Neural progenitor cell (in vitro differentiated cells): ENCODE measurements at regions not wholly inside any gene's neighbourhood (a gene's known extent, or its start where the extent isn't known, plus 50 kb on each side); places are given as distances from the start of the nearest gene placed in this dataset.
A peak's percentile ranks its signal among the peaks of the same experiment; 100 is the strongest.

Source experiments
- DNase-seq: peaks from one replicate; pipeline ENCODE4 v3.0.0-alpha.2; 2016; ENCODE audit warnings: low spot score
- H2AFZ ChIP-seq: fragments of 200-600 bp; sonication (generic); replicated peaks from 2 replicates; pipeline ENCODE4 v1.6.1; 2016; ENCODE audit warnings: antibody characterized with exemption
- H3F3A ChIP-seq: fragments of 200-600 bp; sonication (generic); 2 replicates; pipeline ENCODE4 v1.6.1; 2016; ENCODE audit warnings: antibody characterized with exemption, low read depth
- H3K27ac ChIP-seq: fragments of 200-600 bp; sonication (generic); 2 replicates; pipeline ENCODE4 v1.5.1; 2016; ENCODE audit warnings: mild to moderate bottlenecking
- H3K27me3 ChIP-seq: fragments of 200-600 bp; sonication (generic); 2 replicates; pipeline ENCODE4 v1.6.1; 2016; ENCODE audit warnings: mild to moderate bottlenecking, moderate library complexity
- H3K36me3 ChIP-seq: fragments of 200-600 bp; sonication (generic); 2 replicates; pipeline ENCODE4 v1.5.1; 2016
- H3K4me1 ChIP-seq: fragments of 200-600 bp; sonication (generic); 2 replicates; pipeline ENCODE4 v1.6.1; 2016; ENCODE audit warnings: mixed run types
- H3K4me2 ChIP-seq: fragments of 200-600 bp; sonication (generic); 2 replicates; pipeline ENCODE4 v1.6.1; 2016
- H3K4me3 ChIP-seq: fragments of 200-600 bp; sonication (generic); 2 replicates; pipeline ENCODE4 v1.5.1; 2016
- H3K79me2 ChIP-seq: fragments of 200-600 bp; sonication (generic); 2 replicates; pipeline ENCODE4 v1.6.1; 2016; ENCODE audit warnings: low read depth
- H3K9ac ChIP-seq: fragments of 200-600 bp; sonication (generic); 2 replicates; pipeline ENCODE4 v1.6.1; 2016
- H3K9me3 ChIP-seq: fragments of 200-600 bp; sonication (generic); 2 replicates; pipeline ENCODE4 v1.5.1; 2016; ENCODE audit warnings: low read depth
- H4K20me1 ChIP-seq: fragments of 200-600 bp; sonication (generic); 2 replicates; pipeline ENCODE4 v1.6.1; 2016; ENCODE audit warnings: low read depth
- H3K27ac Mint-ChIP-seq: 3 replicates; pipeline ENCODE4 v1.8.0; 2021; ENCODE audit warnings: mixed read lengths
- H3K27me3 Mint-ChIP-seq: 2 replicates; pipeline ENCODE4 v1.8.0; 2022; ENCODE audit warnings: low read depth, mild to moderate bottlenecking, inconsistent platforms, moderate library complexity, mixed read lengths; ENCODE audit not compliant: insufficient read depth
- H3K36me3 Mint-ChIP-seq: 3 replicates; pipeline ENCODE4 v1.8.0; 2021; ENCODE audit warnings: mixed read lengths
- H3K4me1 Mint-ChIP-seq: 3 replicates; pipeline ENCODE4 v1.8.0; 2021; ENCODE audit warnings: mixed read lengths
- H3K4me3 Mint-ChIP-seq: 3 replicates; pipeline ENCODE4 v1.8.0; 2021; ENCODE audit warnings: mild to moderate bottlenecking, moderate library complexity, mixed read lengths
- H3K9me3 Mint-ChIP-seq: 3 replicates; pipeline ENCODE4 v1.8.0; 2020; ENCODE audit warnings: mixed read lengths
- CTCF ChIP-seq: fragments of 200-600 bp; sonication (generic); IDR thresholded peaks from 2 replicates; pipeline ENCODE4 v1.5.1; 2017; ENCODE audit warnings: antibody characterized with exemption, mild to moderate bottlenecking
- EZH2 ChIP-seq: fragments of 200-600 bp; sonication (generic); IDR thresholded peaks from 2 replicates; pipeline ENCODE4 v1.6.1; 2017; ENCODE audit warnings: antibody characterized with exemption, mild to moderate bottlenecking, moderate library complexity
- EZH2phosphoT487 ChIP-seq: fragments of 200-600 bp; sonication (generic); IDR thresholded peaks from 2 replicates; pipeline ENCODE4 v1.6.1; 2017; ENCODE audit warnings: antibody characterized with exemption

DNA sequence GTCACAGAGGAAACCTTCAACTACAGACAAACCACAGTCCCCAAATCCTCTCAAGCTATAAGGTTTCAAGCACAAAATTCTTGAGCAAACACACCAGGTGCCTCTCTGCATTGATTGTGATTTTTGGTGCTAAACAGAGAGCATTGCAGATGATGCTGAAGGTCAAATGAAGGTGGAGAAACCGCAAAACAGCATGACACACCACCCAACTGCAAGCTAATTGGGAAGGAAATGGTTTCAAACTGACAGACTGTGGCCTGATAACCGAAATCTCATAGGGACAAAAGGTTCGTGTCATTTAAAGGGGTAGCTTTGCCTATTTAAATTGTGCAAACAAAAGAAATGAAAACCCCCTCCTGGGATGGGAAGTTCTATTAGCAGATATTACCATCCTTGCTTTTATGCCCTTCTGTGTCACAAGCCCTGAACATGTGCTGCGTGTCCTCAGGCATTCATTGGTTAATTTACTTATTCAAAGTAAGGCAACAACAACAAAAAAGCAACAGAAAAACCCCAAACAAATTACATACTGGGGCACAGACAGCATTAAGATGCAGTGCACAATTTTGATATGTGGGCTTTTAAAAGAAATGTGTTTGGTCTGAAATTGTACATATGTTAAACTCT, 154.9 kb downstream of the AQP4 start:
- Histone ChIP-seq H3K79me2 (no peaks in the 10 kb centered on the region), H3K27me3 (peaks cover 18% of the 10 kb centered on the region), H3K4me3 (no peak overlapping the region), H3K4me1 (peaks cover 33% of the 10 kb centered on the region), H2AFZ (no peak overlapping the region), H3F3A (peaks cover 21% of the 10 kb centered on the region), H3K36me3 (no peaks in the 10 kb centered on the region), H3K27ac (no peak overlapping the region), H3K9me3 (no peaks in the 10 kb centered on the region), H3K9ac (no peak overlapping the region), H4K20me1 (no peaks in the 10 kb centered on the region), H3K4me2 (peak overlapping the region; percentile 64)
- DNase-seq = no peak
- no peaks in the 10 kb centered on the region for H3K9me3 Mint-ChIP-seq
- H3K4me1 Mint-ChIP-seq = peaks cover 43% of the 10 kb centered on the region
- no peak for TF ChIP-seq CTCF
- no peak for TF ChIP-seq EZH2phosphoT487
- no peak for TF ChIP-seq EZH2
- H3K27ac Mint-ChIP-seq = no peak overlapping the region
- H3K4me3 Mint-ChIP-seq = no peak overlapping the region
- no peaks in the 10 kb centered on the region for H3K36me3 Mint-ChIP-seq
- peaks cover 7% of the 10 kb centered on the region for H3K27me3 Mint-ChIP-seq

DNA sequence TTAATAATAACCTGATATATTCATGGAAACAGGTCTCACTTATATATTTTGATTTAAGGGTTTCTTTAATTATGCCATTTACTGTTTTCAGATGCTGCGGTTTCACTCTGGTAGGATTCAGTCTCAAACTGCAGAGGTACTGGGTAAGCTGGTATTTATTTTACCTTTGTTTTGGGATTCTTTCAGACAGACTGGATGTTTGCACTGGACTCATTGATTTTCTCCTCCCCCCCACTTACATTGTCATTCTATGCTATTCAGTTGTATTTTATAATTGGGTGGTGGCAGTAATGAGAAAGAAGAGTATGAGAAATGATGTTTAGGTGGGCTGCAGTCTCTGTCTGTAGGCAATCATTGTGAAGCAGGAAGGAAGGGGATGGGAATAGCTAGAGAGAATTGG, 155.6 kb downstream of the AQP4 start:
- H2AFZ ChIP-seq = no peak overlapping the region
- no peak for TF ChIP-seq EZH2
- no peak for TF ChIP-seq EZH2phosphoT487
- peak overlapping the region; percentile 5 for H3K27ac Mint-ChIP-seq

GRCh38 chr18:26708806-26709716, 156.4 kb downstream of the AQP4 start:
- peak overlapping the region; percentile 64 for H3K4me2 ChIP-seq
- Mint-ChIP-seq H3K9me3 (no peaks in the 10 kb centered on the region), H3K4me1 (peaks cover 43% of the 10 kb centered on the region), H3K27me3 (peaks cover 7% of the 10 kb centered on the region), H3K36me3 (no peaks in the 10 kb centered on the region), H3K27ac (peak overlapping the region; percentile 5), H3K4me3 (no peak overlapping the region)
- no peaks in the 10 kb centered on the region for H3K36me3 ChIP-seq
- no peak overlapping the region for H3K9ac ChIP-seq
- H3K4me3 ChIP-seq = no peak overlapping the region
- H3K27me3 ChIP-seq = peaks cover 18% of the 10 kb centered on the region
- peak; percentile 60 for DNase-seq
- no peak overlapping the region for H2AFZ ChIP-seq
- H3K4me1 ChIP-seq = peaks cover 33% of the 10 kb centered on the region
- H3K79me2 ChIP-seq = no peaks in the 10 kb centered on the region
- TF ChIP-seq EZH2phosphoT487 = peak; percentile 86
- TF ChIP-seq CTCF = no peak
- H3K9me3 ChIP-seq = no peaks in the 10 kb centered on the region
- no peak overlapping the region for H3K27ac ChIP-seq
- H3F3A ChIP-seq = peaks cover 21% of the 10 kb centered on the region
- H4K20me1 ChIP-seq = no peaks in the 10 kb centered on the region

More for the DNA sequence above, 155.6 kb downstream of the AQP4 start:
- Histone ChIP-seq H3K4me2 (peak overlapping the region; percentile 64), H3K36me3 (no peaks in the 10 kb centered on the region), H3K9me3 (no peaks in the 10 kb centered on the region), H3F3A (peaks cover 21% of the 10 kb centered on the region), H3K27me3 (peaks cover 18% of the 10 kb centered on the region), H3K79me2 (no peaks in the 10 kb centered on the region), H3K9ac (no peak overlapping the region), H3K4me3 (no peak overlapping the region), H3K4me1 (peaks cover 33% of the 10 kb centered on the region), H3K27ac (no peak overlapping the region), H4K20me1 (no peaks in the 10 kb centered on the region)
- H3K9me3 Mint-ChIP-seq = no peaks in the 10 kb centered on the region
- H3K27me3 Mint-ChIP-seq = peaks cover 7% of the 10 kb centered on the region
- H3K4me1 Mint-ChIP-seq = peaks cover 43% of the 10 kb centered on the region
- no peak overlapping the region for H3K4me3 Mint-ChIP-seq
- DNase-seq = no peak
- no peaks in the 10 kb centered on the region for H3K36me3 Mint-ChIP-seq
